HG02840 (cell line): ENCODE measurements at regions not wholly inside any gene's neighbourhood (a gene's known extent, or its start where the extent isn't known, plus 50 kb on each side); places are given as distances from the start of the nearest gene placed in this dataset.

ENCODE experiments used
- ATAC-seq: cut with Tn5 transposase; IDR thresholded peaks from one replicate; pipeline ENCODE4 v1.9.1; 2021; ENCODE audit warnings: mild to moderate bottlenecking, moderate library complexity, moderate number of reproducible peaks; ENCODE audit not compliant: unreplicated experiment, low FRiP score

DNA sequence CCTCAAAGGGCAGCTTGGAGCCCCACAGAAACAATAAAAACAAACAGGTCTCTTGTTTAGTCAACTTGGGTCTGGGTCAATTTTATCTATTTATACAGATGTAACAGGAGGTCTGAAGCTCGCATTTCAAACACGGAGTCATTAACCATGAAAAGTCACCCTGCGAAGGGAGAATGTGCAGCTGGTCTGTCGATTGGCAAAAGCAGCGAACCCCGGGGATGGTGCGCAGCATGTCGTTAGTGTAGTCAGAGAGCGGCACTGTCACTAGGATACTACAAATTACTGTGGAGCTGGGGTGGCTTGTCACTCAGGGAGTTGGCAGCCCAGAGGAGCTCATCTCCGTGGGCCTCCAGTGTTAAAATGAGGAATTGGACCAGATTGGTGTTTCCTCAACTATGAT lies 190.4 kb upstream of the ARG1 start:
- no peak for ATAC-seq

DNA sequence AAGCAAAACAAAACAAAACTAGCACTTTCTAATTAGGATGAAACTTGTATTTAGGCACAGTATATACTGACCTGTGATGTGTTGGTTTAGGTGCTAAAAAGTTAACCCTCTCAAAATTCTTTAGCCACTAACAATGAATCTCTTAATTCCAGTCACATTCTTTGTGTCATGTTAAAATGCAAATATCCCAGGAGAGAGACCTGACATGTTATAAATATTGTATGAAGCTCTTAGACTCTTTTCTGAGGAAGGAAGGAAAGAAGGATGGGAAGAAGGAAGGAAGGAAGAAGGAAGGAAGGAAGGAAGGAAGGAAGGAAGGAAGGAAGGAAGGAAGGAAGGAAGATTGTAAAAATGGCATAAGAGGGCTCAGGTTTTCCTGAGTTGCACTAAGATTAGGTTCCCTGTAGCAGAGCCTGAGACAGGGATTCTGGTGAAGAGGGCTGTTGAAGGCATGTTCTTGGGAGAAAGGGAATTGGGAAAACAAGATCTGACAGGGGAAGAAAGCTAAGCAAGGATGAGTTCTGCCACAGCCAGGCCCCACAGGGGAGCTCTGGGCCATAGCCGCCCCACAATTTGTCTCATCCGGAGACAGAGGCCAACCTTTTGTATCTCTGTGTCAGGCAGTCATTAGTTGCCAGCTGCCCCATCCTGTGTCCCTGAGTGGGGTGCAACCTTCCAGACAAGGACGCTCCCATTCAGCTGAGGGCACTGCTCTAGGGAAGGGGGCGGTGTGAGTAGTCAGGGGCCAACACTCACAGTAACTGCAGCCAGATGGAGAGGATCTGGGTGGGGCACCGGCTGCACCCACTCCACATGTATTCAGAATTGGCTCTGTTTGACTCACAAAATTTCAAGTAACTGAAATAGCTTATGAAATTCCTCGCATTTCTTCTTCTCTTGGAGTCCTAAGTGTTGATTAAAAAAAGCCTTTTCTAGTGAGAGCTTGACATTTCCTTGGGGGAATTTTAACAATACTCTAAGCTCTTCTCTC lies 189.3 kb upstream of the ARG1 start:
- ATAC-seq: no peak

- ATAC-seq: no peak
Observed at GRCh38 chr6:131387562-131388447, 185.2 kb upstream of the ARG1 start.

- no peak for ATAC-seq
Observed at GRCh38 chr6:131390322-131390721, 182.7 kb upstream of the ARG1 start.

DNA sequence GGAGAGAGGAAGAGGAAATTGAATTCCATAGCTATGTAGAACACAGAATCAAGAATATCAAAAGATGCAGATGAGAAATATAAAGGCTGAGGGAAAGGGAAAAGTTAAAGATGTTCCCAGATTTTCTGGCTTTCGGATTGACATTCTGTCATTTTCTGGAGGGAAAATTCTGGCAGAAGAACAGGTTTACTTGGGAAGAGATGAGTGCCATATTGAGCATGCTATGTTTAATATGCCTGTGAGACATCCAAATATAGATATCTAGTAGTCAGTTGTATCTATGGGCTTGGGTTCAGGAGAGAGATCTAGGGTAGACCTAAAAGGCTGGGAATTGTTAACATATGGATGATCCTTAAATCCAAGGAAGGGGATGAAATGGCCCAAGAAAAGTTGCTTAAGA lies 181.9 kb upstream of the ARG1 start:
- ATAC-seq: no peak

GRCh38 chr6:131393433-131393832 lies 179.6 kb upstream of the ARG1 start:
- ATAC-seq: no peak

DNA sequence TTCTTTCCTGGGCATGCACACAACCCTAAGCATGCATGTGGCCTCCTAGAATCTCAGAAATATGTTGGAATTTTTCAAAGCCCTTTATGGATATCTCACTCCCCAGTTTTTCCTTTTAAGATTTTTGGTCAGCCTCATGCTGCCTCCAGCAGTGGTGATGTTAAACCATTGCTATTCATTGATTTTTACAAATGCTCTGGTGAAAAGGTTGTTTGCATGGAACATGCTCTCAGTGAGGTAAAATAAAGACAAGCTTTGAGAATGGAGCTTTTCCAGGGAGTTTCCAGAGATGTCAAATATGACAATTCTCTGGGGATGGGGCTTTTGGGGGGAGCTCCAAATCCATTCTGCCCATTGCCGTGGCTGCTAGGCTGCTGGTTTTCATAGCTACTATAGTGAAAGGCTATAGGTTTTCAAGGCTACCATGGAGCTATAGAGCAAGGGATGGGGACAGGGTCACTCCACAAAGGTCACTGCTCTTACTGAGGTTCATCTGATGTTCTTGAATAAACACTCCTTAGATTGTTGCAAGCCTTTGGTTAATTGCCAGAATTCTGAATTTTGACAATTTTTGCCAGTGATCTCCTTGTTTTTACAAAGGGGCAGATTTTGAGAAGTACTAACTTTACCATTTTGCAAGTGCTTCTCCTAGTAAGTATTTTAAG lies 178.1 kb upstream of the ARG1 start:
- no peak for ATAC-seq

GRCh38 chr6:131398176-131398575 lies 174.8 kb upstream of the ARG1 start:
- ATAC-seq: no peak

DNA sequence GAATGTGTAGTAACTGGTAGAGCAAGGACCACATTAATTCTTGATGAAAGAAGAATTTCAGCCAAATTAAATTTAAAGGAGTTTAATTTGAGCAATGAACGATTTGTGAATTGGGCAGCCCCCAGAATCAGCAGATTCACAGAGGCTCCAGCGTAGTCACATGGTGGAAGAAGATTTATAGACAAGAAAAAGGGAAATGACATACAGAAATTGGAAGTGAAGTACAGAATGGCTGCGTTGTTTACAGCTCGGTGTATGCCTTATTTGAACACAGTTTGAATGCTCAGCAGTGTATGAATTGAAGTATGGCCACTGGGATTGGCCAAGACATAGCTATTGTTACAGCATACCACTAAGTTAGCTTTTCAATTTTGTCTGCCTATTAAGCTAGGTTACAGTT lies 173.6 kb upstream of the ARG1 start:
- ATAC-seq: no peak

- ATAC-seq: no peak
Observed at GRCh38 chr6:131400054-131400778, 172.8 kb upstream of the ARG1 start.

DNA sequence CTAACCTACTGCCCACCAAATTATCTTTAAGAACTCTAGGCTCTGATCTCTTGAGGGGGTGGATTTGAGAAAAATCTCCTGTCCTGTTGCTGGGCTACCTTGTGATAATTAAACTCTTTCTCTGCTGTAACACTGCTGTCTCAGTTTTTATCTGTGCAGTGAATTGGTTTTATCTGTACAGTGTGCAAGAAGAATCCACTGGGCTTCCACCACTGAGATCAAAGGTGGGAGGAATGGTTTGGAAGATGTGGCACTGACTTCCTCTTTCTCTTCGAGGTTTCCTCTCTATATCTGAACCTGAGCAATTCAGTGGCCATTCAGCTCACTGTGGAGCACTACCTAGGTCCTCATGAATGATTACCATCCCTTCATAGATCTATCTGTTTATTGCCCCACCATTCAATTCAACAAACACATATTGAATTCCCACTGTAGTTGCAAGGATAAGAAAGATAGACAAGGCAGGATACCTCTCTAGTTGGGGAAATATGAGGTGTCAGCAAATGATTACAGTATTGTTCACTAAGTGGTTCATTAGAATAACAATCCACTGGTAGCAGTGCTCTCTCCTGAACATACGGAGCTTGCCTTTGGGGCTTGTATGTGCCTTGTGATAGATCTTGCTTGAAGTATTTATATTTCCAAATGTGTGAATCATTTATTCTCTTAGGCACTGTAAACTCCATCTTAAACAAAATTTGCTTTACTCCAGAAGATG lies 172.1 kb upstream of the ARG1 start:
- no peak for ATAC-seq

- no peak for ATAC-seq
Observed at GRCh38 chr6:131408811-131409210, 164.2 kb upstream of the ARG1 start.

GRCh38 chr6:131410785-131411184 lies 162.2 kb upstream of the ARG1 start:
- ATAC-seq: no peak

- no peak for ATAC-seq
Observed at GRCh38 chr6:131412960-131413830, 159.8 kb upstream of the ARG1 start.

GRCh38 chr6:131413831-131414191 lies 159.2 kb upstream of the ARG1 start:
- ATAC-seq: no peak

- no peak for ATAC-seq
Observed at GRCh38 chr6:131414956-131415355, 158.1 kb upstream of the ARG1 start.

- ATAC-seq: no peak
Observed at GRCh38 chr6:131418441-131418840, 154.6 kb upstream of the ARG1 start.

- no peak for ATAC-seq
Observed at GRCh38 chr6:131419702-131420101, 153.3 kb upstream of the ARG1 start.

GRCh38 chr6:131424016-131424415 lies 149.0 kb upstream of the ARG1 start:
- ATAC-seq: no peak
